GM20000 (cell line): ENCODE measurements at regions not wholly inside any gene's neighbourhood (a gene's known extent, or its start where the extent isn't known, plus 50 kb on each side); places are given as distances from the start of the nearest gene placed in this dataset.

Source experiments
- DNase-seq: peaks from one replicate; pipeline ENCODE4 v3.0.0; 2012; ENCODE audit warnings: low spot score
- TF ChIP-seq, protein P1 (sequence below): IDR thresholded peaks from 2 replicates; pipeline ENCODE4 v1.5.1; 2012; ENCODE audit warnings: mild to moderate bottlenecking, control low read depth; ENCODE audit errors: extremely low read depth, missing control alignments

GRCh38 chr5:117065800-117066199 lies 491.2 kb upstream of the SEMA6A start:
- TF ChIP-seq, protein P1, sequence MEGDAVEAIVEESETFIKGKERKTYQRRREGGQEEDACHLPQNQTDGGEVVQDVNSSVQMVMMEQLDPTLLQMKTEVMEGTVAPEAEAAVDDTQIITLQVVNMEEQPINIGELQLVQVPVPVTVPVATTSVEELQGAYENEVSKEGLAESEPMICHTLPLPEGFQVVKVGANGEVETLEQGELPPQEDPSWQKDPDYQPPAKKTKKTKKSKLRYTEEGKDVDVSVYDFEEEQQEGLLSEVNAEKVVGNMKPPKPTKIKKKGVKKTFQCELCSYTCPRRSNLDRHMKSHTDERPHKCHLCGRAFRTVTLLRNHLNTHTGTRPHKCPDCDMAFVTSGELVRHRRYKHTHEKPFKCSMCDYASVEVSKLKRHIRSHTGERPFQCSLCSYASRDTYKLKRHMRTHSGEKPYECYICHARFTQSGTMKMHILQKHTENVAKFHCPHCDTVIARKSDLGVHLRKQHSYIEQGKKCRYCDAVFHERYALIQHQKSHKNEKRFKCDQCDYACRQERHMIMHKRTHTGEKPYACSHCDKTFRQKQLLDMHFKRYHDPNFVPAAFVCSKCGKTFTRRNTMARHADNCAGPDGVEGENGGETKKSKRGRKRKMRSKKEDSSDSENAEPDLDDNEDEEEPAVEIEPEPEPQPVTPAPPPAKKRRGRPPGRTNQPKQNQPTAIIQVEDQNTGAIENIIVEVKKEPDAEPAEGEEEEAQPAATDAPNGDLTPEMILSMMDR = no peak
- no peak for DNase-seq

DNA sequence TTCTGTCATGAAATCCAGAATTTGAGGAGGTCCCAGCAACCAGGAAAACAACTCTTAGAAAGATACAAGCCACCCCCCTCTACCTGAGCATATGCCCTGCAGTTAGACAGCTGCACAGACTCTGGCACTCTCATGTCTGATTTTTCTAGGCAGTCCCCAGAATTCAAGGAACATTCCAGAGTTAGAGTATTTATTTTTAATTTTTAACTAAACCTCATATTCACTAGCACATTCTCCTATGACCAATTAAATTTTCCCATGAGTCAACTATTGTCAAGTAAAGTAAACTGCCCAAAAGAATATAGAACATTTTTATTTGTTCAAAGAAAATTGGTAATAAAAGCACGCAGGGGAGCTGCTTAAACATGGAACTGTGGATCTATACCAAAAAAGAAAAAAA lies 490.5 kb upstream of the SEMA6A start:
- DNase-seq = no peak
- TF ChIP-seq, protein P1 = no peak

DNA sequence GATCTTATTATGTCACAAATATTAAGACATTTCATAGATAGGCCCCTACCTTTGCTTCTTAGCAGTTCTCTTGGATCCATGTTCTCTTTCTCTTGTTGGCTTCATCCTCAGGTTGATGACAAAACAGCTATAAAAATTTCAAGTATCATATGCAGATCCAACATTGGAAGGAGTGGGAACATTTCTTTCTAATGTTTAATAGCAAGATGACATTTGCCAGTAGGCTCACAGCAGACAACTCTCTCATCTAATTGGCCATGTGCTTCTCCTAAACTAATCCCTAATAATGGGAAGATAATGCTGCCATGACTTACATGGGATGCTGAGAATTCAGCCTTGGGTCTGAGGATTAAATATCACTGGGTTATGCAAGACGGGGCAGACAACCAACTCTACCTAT lies 485.5 kb upstream of the SEMA6A start:
- TF ChIP-seq, protein P1 = no peak
- DNase-seq = no peak

- DNase-seq = no peak
- TF ChIP-seq, protein P1 = no peak
Measured at GRCh38 chr5:117058740-117059139, 484.1 kb upstream of the SEMA6A start.

DNA sequence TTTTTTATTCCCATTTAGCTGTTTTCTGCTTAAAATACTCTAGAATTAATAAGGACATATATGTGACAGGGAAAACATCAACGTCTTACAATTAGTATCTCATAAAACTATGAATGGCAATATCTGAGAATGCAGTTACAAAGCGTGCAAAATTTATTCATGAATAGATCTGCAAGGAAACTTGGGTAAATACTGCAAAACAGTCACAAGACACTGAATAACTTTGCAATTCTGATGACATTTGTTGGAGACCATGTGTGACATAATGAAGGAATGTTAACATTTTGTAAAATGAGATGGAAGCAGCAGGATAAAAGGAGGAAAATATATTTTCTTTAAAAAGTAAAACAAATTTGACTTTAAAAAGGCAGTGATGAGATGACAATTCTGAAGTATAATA lies 480.9 kb upstream of the SEMA6A start:
- TF ChIP-seq, protein P1 = no peak
- no peak for DNase-seq

DNA sequence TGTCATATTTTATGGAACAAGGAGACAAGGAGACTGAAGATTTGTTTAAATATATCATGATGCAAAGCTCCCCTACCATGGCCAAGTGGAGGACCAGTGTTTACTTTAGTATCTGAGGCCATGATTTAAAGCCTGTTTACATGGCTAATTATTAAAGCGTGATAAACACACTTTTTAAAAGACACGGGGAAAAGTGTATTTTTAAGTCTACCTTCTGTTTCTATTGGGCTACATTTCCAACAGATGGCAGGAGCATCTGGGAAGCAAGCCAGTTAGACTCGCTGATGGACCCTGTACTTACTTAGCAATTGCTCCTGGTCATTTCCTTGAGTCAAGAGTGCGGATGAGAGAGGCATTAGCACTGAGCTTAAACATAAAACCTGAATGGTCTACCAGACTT lies 480.3 kb upstream of the SEMA6A start:
- no peak for DNase-seq
- TF ChIP-seq, protein P1 = no peak

GRCh38 chr5:117054141-117054540 lies 479.5 kb upstream of the SEMA6A start:
- TF ChIP-seq, protein P1 = no peak
- DNase-seq = no peak
